Smooth muscle cell of the brain vasculature (primary cell): ENCODE measurements at regions not wholly inside any gene's neighbourhood (a gene's known extent, or its start where the extent isn't known, plus 50 kb on each side); places are given as distances from the start of the nearest gene placed in this dataset.
"Not testable (repeated sequence)": the region's sequence is repeated elsewhere in the genome, so short reads cannot be mapped to it uniquely, and the experiment has no call there.

Experiments
- DNase-seq: peaks from one replicate; pipeline ENCODE4 v3.0.0-alpha.2; 2012; ENCODE audit warnings: low read depth, low spot score

- DNase-seq: no peak
Measured at GRCh38 chr20:51923633-51924032, 121.3 kb upstream of the SALL4 start.

GRCh38 chr20:51922812-51923211 is 120.5 kb upstream of the SALL4 start:
- DNase-seq: not testable (repeated sequence)

- no peak for DNase-seq
Measured at GRCh38 chr20:51918561-51918960, 116.2 kb upstream of the SALL4 start.

- DNase-seq: no peak
Measured at GRCh38 chr20:51917886-51918535, 115.7 kb upstream of the SALL4 start.

- no peak for DNase-seq
Measured at GRCh38 chr20:51916244-51916643, 113.9 kb upstream of the SALL4 start.

GRCh38 chr20:51914758-51915157 is 112.4 kb upstream of the SALL4 start:
- no peak for DNase-seq

GRCh38 chr20:51910321-51911050 is 108.2 kb upstream of the SALL4 start:
- DNase-seq: no peak

- DNase-seq: no peak
Measured at GRCh38 chr20:51906679-51907078, 104.4 kb upstream of the SALL4 start.

GRCh38 chr20:51906049-51906448 is 103.7 kb upstream of the SALL4 start:
- DNase-seq: no peak

- DNase-seq: no peak
Measured at GRCh38 chr20:51902933-51903332, 100.6 kb upstream of the SALL4 start.

- no peak for DNase-seq
Measured at GRCh38 chr20:51900443-51900842, 98.1 kb upstream of the SALL4 start.

- no peak for DNase-seq
Measured at GRCh38 chr20:51899674-51900073, 97.4 kb upstream of the SALL4 start.

GRCh38 chr20:51898788-51899187 is 96.5 kb upstream of the SALL4 start:
- no peak for DNase-seq

- no peak for DNase-seq
Measured at GRCh38 chr20:51894619-51895018, 92.3 kb upstream of the SALL4 start.

- no peak for DNase-seq
Measured at GRCh38 chr20:51894201-51894600, 91.9 kb upstream of the SALL4 start.

- no peak for DNase-seq
Measured at GRCh38 chr20:51893723-51894122, 91.4 kb upstream of the SALL4 start.

- DNase-seq: no peak
Measured at GRCh38 chr20:51890003-51890402, 87.7 kb upstream of the SALL4 start.

GRCh38 chr20:51889466-51889865 is 87.1 kb upstream of the SALL4 start:
- DNase-seq: no peak

- no peak for DNase-seq
Measured at GRCh38 chr20:51888291-51888690, 86.0 kb upstream of the SALL4 start.

GRCh38 chr20:51886891-51887608 is 84.7 kb upstream of the SALL4 start:
- DNase-seq: no peak

- DNase-seq: no peak
Measured at GRCh38 chr20:51886341-51886740, 84.0 kb upstream of the SALL4 start.

GRCh38 chr20:51884561-51884960 is 82.2 kb upstream of the SALL4 start:
- no peak for DNase-seq

GRCh38 chr20:51880188-51880587 is 77.9 kb upstream of the SALL4 start:
- no peak for DNase-seq
